ENCODE measurements at regions not wholly inside any gene's neighbourhood (a gene's known extent, or its start where the extent isn't known, plus 50 kb on each side); places are given as distances from the start of the nearest gene placed in this dataset.

GRCh38 chr4:14842964-14843630 is 159.2 kb upstream of the CPEB2 start:
- no peak overlapping the region for H3K9ac ChIP-seq
- TF ChIP-seq CTCF (IDR thresholded peaks at IDR 0.05): no peak
- no peaks in the 10 kb centered on the region for H3K9me3 ChIP-seq (ENCODE audit: control insufficient read depth, low read length)
- no peaks in the 10 kb centered on the region for H3K27me3 ChIP-seq (ENCODE audit: control insufficient read depth, insufficient read depth, low read length)
- no peak overlapping the region for H3K4me2 ChIP-seq (ENCODE audit: low read length)
- no peaks in the 10 kb centered on the region for H3K4me1 ChIP-seq
- H2AFZ ChIP-seq: no peak overlapping the region
- H3K27ac ChIP-seq: no peak overlapping the region
- H3K79me2 ChIP-seq: no peaks in the 10 kb centered on the region
- H3K36me3 ChIP-seq (ENCODE audit: control insufficient read depth, insufficient read depth, low read length): no peaks in the 10 kb centered on the region
- no peak overlapping the region for H3K4me3 ChIP-seq (ENCODE audit: low read depth, low read length)

- Histone ChIP-seq H3K79me2 (no peaks in the 10 kb centered on the region), H3K27me3 (ENCODE audit: control insufficient read depth, insufficient read depth, low read length) (no peaks in the 10 kb centered on the region), H3K9me3 (ENCODE audit: control insufficient read depth, low read length) (no peaks in the 10 kb centered on the region), H2AFZ (no peak overlapping the region), H3K9ac (no peak overlapping the region), H3K4me1 (no peaks in the 10 kb centered on the region), H3K4me2 (ENCODE audit: low read length) (no peak overlapping the region), H3K4me3 (ENCODE audit: low read depth, low read length) (no peak overlapping the region), H3K27ac (no peak overlapping the region), H3K36me3 (ENCODE audit: control insufficient read depth, insufficient read depth, low read length) (no peaks in the 10 kb centered on the region)
- no peak for TF ChIP-seq CTCF (IDR thresholded peaks at IDR 0.05)
Observed at GRCh38 chr4:14844061-14844460, 158.2 kb upstream of the CPEB2 start.

- no peaks in the 10 kb centered on the region for H3K36me3 ChIP-seq (ENCODE audit: control insufficient read depth, insufficient read depth, low read length)
- H3K27me3 ChIP-seq (ENCODE audit: control insufficient read depth, insufficient read depth, low read length): no peaks in the 10 kb centered on the region
- no peaks in the 10 kb centered on the region for H3K9me3 ChIP-seq (ENCODE audit: control insufficient read depth, low read length)
- H2AFZ ChIP-seq: no peak overlapping the region
- TF ChIP-seq CTCF (IDR thresholded peaks at IDR 0.05): no peak
- H3K9ac ChIP-seq: no peak overlapping the region
- H3K27ac ChIP-seq: no peak overlapping the region
- no peak overlapping the region for H3K4me3 ChIP-seq (ENCODE audit: low read depth, low read length)
- H3K4me1 ChIP-seq: no peaks in the 10 kb centered on the region
- H3K4me2 ChIP-seq (ENCODE audit: low read length): no peak overlapping the region
- no peaks in the 10 kb centered on the region for H3K79me2 ChIP-seq
Observed at GRCh38 chr4:14848229-14848628, 154.1 kb upstream of the CPEB2 start.

GRCh38 chr4:14850455-14851097 is 151.7 kb upstream of the CPEB2 start:
- TF ChIP-seq CTCF (IDR thresholded peaks at IDR 0.05): no peak
- H3K4me2 ChIP-seq (ENCODE audit: low read length): no peak overlapping the region
- H3K36me3 ChIP-seq (ENCODE audit: control insufficient read depth, insufficient read depth, low read length): no peaks in the 10 kb centered on the region
- H3K4me3 ChIP-seq (ENCODE audit: low read depth, low read length): no peak overlapping the region
- H3K27ac ChIP-seq: no peak overlapping the region
- H3K4me1 ChIP-seq: no peaks in the 10 kb centered on the region
- no peaks in the 10 kb centered on the region for H3K79me2 ChIP-seq
- no peak overlapping the region for H2AFZ ChIP-seq
- H3K9me3 ChIP-seq (ENCODE audit: control insufficient read depth, low read length): no peaks in the 10 kb centered on the region
- H3K9ac ChIP-seq: no peak overlapping the region
- no peaks in the 10 kb centered on the region for H3K27me3 ChIP-seq (ENCODE audit: control insufficient read depth, insufficient read depth, low read length)
